HCT116 (cell line): ENCODE measurements at regions not wholly inside any gene's neighbourhood (a gene's known extent, or its start where the extent isn't known, plus 50 kb on each side); places are given as distances from the start of the nearest gene placed in this dataset.

Experiments used
- ATAC-seq: fragments of 200-7000 bp; cut with Tn5 transposase; 2 replicates; pipeline ENCODE4 v1.9.1; 2020; ENCODE audit warnings: mild to moderate bottlenecking, moderate library complexity
- BruUV-seq: library from RNA; stranded (reverse); fragments of 400-500 nt; replicated peaks from 2 replicates; lab custom pipeline; 2021; lab: Mats Ljungman, UMichigan
- CTCF ChIA-PET: fragments of 300-600 bp; sonication (Branson Sonifier 250); formaldehyde crosslinking; loops from one replicate; lab custom pipeline; 2021; ENCODE audit warnings: antibody characterized with exemption; lab: Charles Lee
- POLR2A ChIA-PET: fragments of 300-600, 350-600 bp; sonication (Branson Sonifier 250); formaldehyde crosslinking; loops from one replicate; lab custom pipeline; 2021; ENCODE audit warnings: antibody characterized with exemption; lab: Charles Lee
- RAD21 ChIA-PET, 2 experiments: fragments of 300-600 bp; sonication (Branson Sonifier 250); formaldehyde crosslinking; loops; one replicate each; lab custom pipeline; 2023; ENCODE audit warnings: low total read pairs in 2 of 2; ENCODE audit not compliant: uncharacterized antibody in 2 of 2, unreplicated experiment in 2 of 2, low non-redundant PET in 1 of 2; lab: Charles Lee
- DNase-seq: peaks from one replicate; pipeline ENCODE4 v3.0.0-alpha.2; 2010; ENCODE audit warnings: low read depth, low spot score
- H2AFZ ChIP-seq: fragments of 200-600 bp; shearing (Covaris generic), sonication (generic); 2 replicates; pipeline ENCODE4 v1.6.1; 2017; ENCODE audit warnings: low read depth, mixed run types, mixed read lengths, antibody characterized with exemption, low read length; ENCODE audit not compliant: poor library complexity, severe bottlenecking
- H3K27ac ChIP-seq: 2 replicates; pipeline ENCODE4 v1.5.1; 2012; ENCODE audit warnings: low read depth, low read length
- H3K27me3 ChIP-seq: fragments of 200-600 bp; sonication (generic); 2 replicates; pipeline ENCODE4 v1.6.1; 2016; ENCODE audit warnings: mixed run types, low read length, mixed read lengths; ENCODE audit not compliant: insufficient read depth
- H3K36me3 ChIP-seq, 2 experiments: fragments of 200-500 bp in 1 of 2; fragments of 200-600 bp in 1 of 2; sonication (Bioruptor generic) in 1 of 2; sonication (generic) in 1 of 2; 2 replicates each; pipeline versions ENCODE4 v1.5.1 to v1.6.1; 2014 to 2016; ENCODE audit warnings: low read length in 2 of 2, inconsistent platforms in 1 of 2, mixed read lengths in 1 of 2, mixed run types in 1 of 2; ENCODE audit not compliant: insufficient read depth in 2 of 2, control insufficient read depth in 1 of 2
- H3K4me1 ChIP-seq, 2 experiments: fragments of 200-600 bp in 1 of 2; sonication (generic) in 1 of 2; 2 replicates each; pipeline versions ENCODE4 v1.5.1 to v1.6.1; 2012 to 2017; ENCODE audit warnings: low read length in 2 of 2, inconsistent platforms in 1 of 2, mild to moderate bottlenecking in 1 of 2, mixed read lengths in 1 of 2, mixed run types in 1 of 2, moderate library complexity in 1 of 2; ENCODE audit not compliant: insufficient read depth in 2 of 2, control insufficient read depth in 1 of 2
- H3K4me2 ChIP-seq: fragments of 200-600 bp; sonication (generic); 2 replicates; pipeline ENCODE4 v1.6.1; 2017; ENCODE audit warnings: mixed run types, low read length, mixed read lengths
- H3K4me3 ChIP-seq, 2 experiments: fragments of 200-600 bp in 1 of 2; sonication (generic) in 1 of 2; replicated peaks in 1 of 2; 2 replicates each; pipeline ENCODE4 v1.5.1; 2011 to 2016; ENCODE audit warnings: low read length in 2 of 2, control low read depth in 1 of 2, low read depth in 1 of 2, mild to moderate bottlenecking in 1 of 2, mixed read lengths in 1 of 2, mixed run types in 1 of 2
- H3K79me2 ChIP-seq: fragments of 200-600 bp; sonication (generic); 2 replicates; pipeline ENCODE4 v1.6.1; 2017; ENCODE audit warnings: mild to moderate bottlenecking, mixed run types, low read length, moderate library complexity, mixed read lengths; ENCODE audit not compliant: insufficient read depth
- H3K9ac ChIP-seq: fragments of 200-600 bp; sonication (generic); 2 replicates; pipeline ENCODE4 v1.6.1; 2016; ENCODE audit warnings: low read length, mixed read lengths
- H3K9me2 ChIP-seq: fragments of 200-600 bp; sonication (generic), shearing (Covaris generic); 2 replicates; pipeline ENCODE4 v1.6.1; 2017; ENCODE audit warnings: mixed run types, mild to moderate bottlenecking, moderate library complexity; ENCODE audit not compliant: insufficient read depth
- H3K9me3 ChIP-seq, 2 experiments: fragments of 200-500 bp in 1 of 2; fragments of 200-600 bp in 1 of 2; sonication (Bioruptor generic) in 1 of 2; sonication (generic) in 1 of 2; 2 replicates each; pipeline ENCODE4 v1.6.1; 2014 to 2017; ENCODE audit warnings: low read length in 2 of 2, mixed read lengths in 2 of 2, inconsistent platforms in 1 of 2, low read depth in 1 of 2, mild to moderate bottlenecking in 1 of 2, mixed run types in 1 of 2, moderate library complexity in 1 of 2; ENCODE audit not compliant: control insufficient read depth in 1 of 2, insufficient read depth in 1 of 2
- H4K20me1 ChIP-seq: fragments of 200-600 bp; sonication (generic), shearing (Covaris generic); 2 replicates; pipeline ENCODE4 v1.6.1; 2017; ENCODE audit warnings: mixed run types, mild to moderate bottlenecking, moderate library complexity; ENCODE audit not compliant: insufficient read depth
- CBX3 ChIP-seq: IDR thresholded peaks from 2 replicates; pipeline ENCODE4 v1.6.1; 2012; ENCODE audit warnings: low read depth
- EZH2 ChIP-seq: fragments of 200-600 bp; sonication (generic); IDR thresholded peaks from 2 replicates; pipeline ENCODE4 v1.6.1; 2017; ENCODE audit warnings: antibody characterized with exemption, mixed run types
- RAD21 ChIP-seq: IDR thresholded peaks from 2 replicates; pipeline ENCODE4 v1.6.1; 2012; ENCODE audit warnings: low read depth, mild to moderate bottlenecking
- SP1 ChIP-seq: IDR thresholded peaks from 2 replicates; pipeline ENCODE4 v1.6.1; 2012; ENCODE audit warnings: low read depth
- TCF7L2 ChIP-seq: IDR thresholded peaks from 2 replicates; pipeline ENCODE4 v1.7.0; 2011; ENCODE audit warnings: borderline replicate concordance, inconsistent platforms; ENCODE audit not compliant: insufficient read depth, insufficient read length; ENCODE audit errors: extremely low read depth
- ZBTB33 ChIP-seq: IDR thresholded peaks from 2 replicates; pipeline ENCODE4 v1.6.1; 2011; ENCODE audit warnings: mild to moderate bottlenecking, low read length, moderate library complexity; ENCODE audit not compliant: insufficient replicate concordance; ENCODE audit errors: extremely low read depth
- intact Hi-C: fragments of 100-400 bp; cut with micrococcal nuclease; formaldehyde crosslinking; loops from 2 replicates; pipeline ENCODE4 v1.10.0; 2022
- TF ChIP-seq, protein P1 (sequence below): IDR thresholded peaks from 2 replicates; pipeline ENCODE4 v1.6.1; 2012; ENCODE audit warnings: low read depth

- Histone ChIP-seq H3K79me2 (peaks cover 43% of the 10 kb centered on the region), H3K27me3 (no peaks in the 10 kb centered on the region), H3K4me1 (no peaks in the 10 kb centered on the region), H3K36me3 (peaks cover 15 to 32% of the 10 kb centered on the region in 2 experiments), H3K9ac (no peak overlapping the region), H4K20me1 (no peaks in the 10 kb centered on the region), H3K4me2 (no peak overlapping the region), H3K9me2 (no peaks in the 10 kb centered on the region), H3K9me3 (no peaks in the 10 kb centered on the region), H3K27ac (no peak overlapping the region), H3K4me3 (no peak overlapping the region), H2AFZ (no peak overlapping the region)
- ChIA-PET CTCF (no interaction called here), RAD21 (no interaction called here), POLR2A (no interaction called here)
- ATAC-seq = no peak
- BruUV-seq = no TSS peak
- no peak for TF ChIP-seq ZBTB33
- no peak for TF ChIP-seq CBX3
- no peak for TF ChIP-seq EZH2
- TF ChIP-seq, protein P1, sequence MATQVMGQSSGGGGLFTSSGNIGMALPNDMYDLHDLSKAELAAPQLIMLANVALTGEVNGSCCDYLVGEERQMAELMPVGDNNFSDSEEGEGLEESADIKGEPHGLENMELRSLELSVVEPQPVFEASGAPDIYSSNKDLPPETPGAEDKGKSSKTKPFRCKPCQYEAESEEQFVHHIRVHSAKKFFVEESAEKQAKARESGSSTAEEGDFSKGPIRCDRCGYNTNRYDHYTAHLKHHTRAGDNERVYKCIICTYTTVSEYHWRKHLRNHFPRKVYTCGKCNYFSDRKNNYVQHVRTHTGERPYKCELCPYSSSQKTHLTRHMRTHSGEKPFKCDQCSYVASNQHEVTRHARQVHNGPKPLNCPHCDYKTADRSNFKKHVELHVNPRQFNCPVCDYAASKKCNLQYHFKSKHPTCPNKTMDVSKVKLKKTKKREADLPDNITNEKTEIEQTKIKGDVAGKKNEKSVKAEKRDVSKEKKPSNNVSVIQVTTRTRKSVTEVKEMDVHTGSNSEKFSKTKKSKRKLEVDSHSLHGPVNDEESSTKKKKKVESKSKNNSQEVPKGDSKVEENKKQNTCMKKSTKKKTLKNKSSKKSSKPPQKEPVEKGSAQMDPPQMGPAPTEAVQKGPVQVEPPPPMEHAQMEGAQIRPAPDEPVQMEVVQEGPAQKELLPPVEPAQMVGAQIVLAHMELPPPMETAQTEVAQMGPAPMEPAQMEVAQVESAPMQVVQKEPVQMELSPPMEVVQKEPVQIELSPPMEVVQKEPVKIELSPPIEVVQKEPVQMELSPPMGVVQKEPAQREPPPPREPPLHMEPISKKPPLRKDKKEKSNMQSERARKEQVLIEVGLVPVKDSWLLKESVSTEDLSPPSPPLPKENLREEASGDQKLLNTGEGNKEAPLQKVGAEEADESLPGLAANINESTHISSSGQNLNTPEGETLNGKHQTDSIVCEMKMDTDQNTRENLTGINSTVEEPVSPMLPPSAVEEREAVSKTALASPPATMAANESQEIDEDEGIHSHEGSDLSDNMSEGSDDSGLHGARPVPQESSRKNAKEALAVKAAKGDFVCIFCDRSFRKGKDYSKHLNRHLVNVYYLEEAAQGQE = no peak
- TF ChIP-seq SP1 = no peak
- TF ChIP-seq RAD21 = no peak
- no peak for TF ChIP-seq TCF7L2
- DNase-seq = no peak
- intact Hi-C loops = no loop called here
Observed at GRCh38 chr2:219766658-219767057, 139.2 kb downstream of the SLC4A3 start.
